Gastrocnemius medialis (tissue), 4 donors: ENCODE measurements at regions not wholly inside any gene's neighbourhood (a gene's known extent, or its start where the extent isn't known, plus 50 kb on each side); places are given as distances from the start of the nearest gene placed in this dataset.

Experiments used
- CTCF ChIP-seq, 5 experiments: fragments of 450-650 bp in 3 of 5; fragments of 200-600 bp in 2 of 5; sonication (generic) in 2 of 5; IDR thresholded peaks in 4 of 5; conservative IDR thresholded peaks in 1 of 5; 1 replicate in 4 of 5; 2 replicates in 1 of 5; pipeline ENCODE4 v1.5.1; 2016 to 2019; ENCODE audit warnings: antibody characterized with exemption in 5 of 5, mild to moderate bottlenecking in 3 of 5, moderate library complexity in 3 of 5
- POLR2A ChIP-seq, 2 donors: fragments of 450-650 bp; IDR thresholded peaks; one replicate each; pipeline ENCODE4 v1.6.1; 2017; ENCODE audit warnings: antibody characterized with exemption in 2 of 2, mild to moderate bottlenecking in 2 of 2, moderate library complexity in 2 of 2

GRCh38 chr4:65773636-65774035 lies 103.3 kb upstream of the EPHA5 start:
- TF ChIP-seq CTCF (IDR thresholded peaks at IDR 0.05 in 4 of 5, conservative IDR thresholded peaks at IDR 0.05 in 1 of 5) (no peak), POLR2A (IDR thresholded peaks at IDR 0.05) (no peak)
